ENCODE measurements at regions not wholly inside any gene's neighbourhood (a gene's known extent, or its start where the extent isn't known, plus 50 kb on each side); places are given as distances from the start of the nearest gene placed in this dataset.
"Not testable (repeated sequence)": the region's sequence is repeated elsewhere in the genome, so short reads cannot be mapped to it uniquely, and the experiment has no call there.

GRCh38 chr9:32881948-32882347 lies 98.6 kb downstream of the TMEM215 start:
- in situ Hi-C loops (cut with MboI; ENCODE audit: low pct_unique_long_range_greater_than_20kb, low sequenced_read_pairs): no loop called here
- no peak for DNase-seq

GRCh38 chr9:32882705-32883104 lies 99.4 kb downstream of the TMEM215 start:
- in situ Hi-C loops (cut with MboI; ENCODE audit: low pct_unique_long_range_greater_than_20kb, low sequenced_read_pairs): no loop called here
- no peak for DNase-seq

GRCh38 chr9:32884482-32884881 lies 101.1 kb downstream of the TMEM215 start:
- no peak for DNase-seq
- in situ Hi-C loops (cut with MboI; ENCODE audit: low pct_unique_long_range_greater_than_20kb, low sequenced_read_pairs): no loop called here

GRCh38 chr9:32886021-32886420 lies 102.7 kb downstream of the TMEM215 start:
- in situ Hi-C loops (cut with MboI; ENCODE audit: low pct_unique_long_range_greater_than_20kb, low sequenced_read_pairs): no loop called here
- DNase-seq: no peak

GRCh38 chr9:32894485-32894884 lies 106.9 kb downstream of the APTX start:
- in situ Hi-C loops (cut with MboI; ENCODE audit: low pct_unique_long_range_greater_than_20kb, low sequenced_read_pairs); DNase-seq: not testable (repeated sequence)

- DNase-seq: peak; percentile 37
- in situ Hi-C loops (cut with MboI; ENCODE audit: low pct_unique_long_range_greater_than_20kb, low sequenced_read_pairs): no loop called here
Observed at GRCh38 chr9:32899181-32899580, 102.2 kb downstream of the APTX start.

- in situ Hi-C loops (cut with MboI; ENCODE audit: low pct_unique_long_range_greater_than_20kb, low sequenced_read_pairs): no loop called here
- DNase-seq: no peak
Observed at GRCh38 chr9:32899761-32900160, 101.7 kb downstream of the APTX start.

GRCh38 chr9:32906213-32906612 lies 95.2 kb downstream of the APTX start:
- in situ Hi-C loops (cut with MboI; ENCODE audit: low pct_unique_long_range_greater_than_20kb, low sequenced_read_pairs): no loop called here
- peak; percentile 91 for DNase-seq

GRCh38 chr9:32915802-32916201 lies 85.6 kb downstream of the APTX start:
- no peak for DNase-seq
- in situ Hi-C loops (cut with MboI; ENCODE audit: low pct_unique_long_range_greater_than_20kb, low sequenced_read_pairs): no loop called here

GRCh38 chr9:32918628-32919027 lies 82.8 kb downstream of the APTX start:
- no peak for DNase-seq
- in situ Hi-C loops (cut with MboI; ENCODE audit: low pct_unique_long_range_greater_than_20kb, low sequenced_read_pairs): no loop called here
